Neural cell (in vitro differentiated cells): ENCODE measurements at regions not wholly inside any gene's neighbourhood (a gene's known extent, or its start where the extent isn't known, plus 50 kb on each side); places are given as distances from the start of the nearest gene placed in this dataset.

ENCODE experiments used
- H2AFZ ChIP-seq: fragments of 200-600, 300-800 bp; sonication (generic), shearing (Covaris generic); 2 replicates; pipeline ENCODE4 v1.6.0; 2014; ENCODE audit warnings: low read depth, mild to moderate bottlenecking, antibody characterized with exemption, low read length, moderate library complexity
- H3F3A ChIP-seq: fragments of 200-600 bp; shearing (Covaris generic); 2 replicates; pipeline ENCODE4 v1.6.1; 2016; ENCODE audit warnings: mild to moderate bottlenecking, moderate library complexity, mixed read lengths, antibody characterized with exemption, low read length; ENCODE audit not compliant: insufficient read depth, poor library complexity, severe bottlenecking
- H3K27ac ChIP-seq: fragments of 200-600, 300-800 bp; sonication (generic), shearing (Covaris generic); 2 replicates; pipeline ENCODE4 v1.5.1; 2014; ENCODE audit warnings: mild to moderate bottlenecking, low read length, moderate library complexity
- H3K27me3 ChIP-seq: fragments of 300-800, 200-600 bp; sonication (generic), shearing (Covaris generic); 2 replicates; pipeline ENCODE4 v1.6.0; 2014; ENCODE audit warnings: mild to moderate bottlenecking, low read depth, low read length, moderate library complexity; ENCODE audit not compliant: insufficient read depth
- H3K36me3 ChIP-seq: fragments of 300-800, 200-600 bp; sonication (generic), shearing (Covaris generic); 2 replicates; pipeline ENCODE4 v1.5.1; 2014; ENCODE audit warnings: mild to moderate bottlenecking, antibody characterized with exemption, low read length, moderate library complexity; ENCODE audit not compliant: insufficient read depth
- H3K4me2 ChIP-seq: fragments of 300-800, 200-600 bp; sonication (generic), shearing (Covaris generic); 2 replicates; pipeline ENCODE4 v1.6.0; 2014; ENCODE audit warnings: mild to moderate bottlenecking, low read length
- H3K4me3 ChIP-seq: fragments of 300-800, 200-600 bp; sonication (generic), shearing (Covaris generic); 2 replicates; pipeline ENCODE4 v1.5.1; 2014; ENCODE audit warnings: mild to moderate bottlenecking, low read length, moderate library complexity
- H3K79me2 ChIP-seq: fragments of 200-600 bp; shearing (Covaris generic); replicated peaks from 2 replicates; pipeline ENCODE4 v1.6.0; 2014; ENCODE audit warnings: mild to moderate bottlenecking, low read length, moderate library complexity; ENCODE audit not compliant: insufficient read depth
- H3K9ac ChIP-seq: fragments of 300-800, 200-600 bp; sonication (generic), shearing (Covaris generic); 2 replicates; pipeline ENCODE4 v1.6.1; 2016; ENCODE audit warnings: mild to moderate bottlenecking, low read length, mixed read lengths
- H3K9me2 ChIP-seq: fragments of 200-600 bp; shearing (Covaris generic); 2 replicates; pipeline ENCODE4 v1.6.1; 2016; ENCODE audit warnings: mild to moderate bottlenecking, low read length, mixed read lengths; ENCODE audit not compliant: insufficient read depth
- H3K9me3 ChIP-seq: fragments of 200-600, 300-800 bp; sonication (generic), shearing (Covaris generic); 2 replicates; pipeline ENCODE4 v1.6.1; 2016; ENCODE audit warnings: mild to moderate bottlenecking, mixed run types, low read length, moderate library complexity, mixed read lengths
- H4K20me1 ChIP-seq: fragments of 200-600 bp; shearing (Covaris generic); 2 replicates; pipeline ENCODE4 v1.6.1; 2016; ENCODE audit warnings: mild to moderate bottlenecking, mixed run types; ENCODE audit not compliant: insufficient read depth
- CTCF ChIP-seq: fragments of 450-650 bp; IDR thresholded peaks from 2 replicates; pipeline ENCODE4 v1.5.1; 2014; ENCODE audit warnings: antibody characterized with exemption, mild to moderate bottlenecking, moderate library complexity; ENCODE audit not compliant: poor library complexity, severe bottlenecking
- EP300 ChIP-seq: fragments of 450-650 bp; conservative IDR thresholded peaks from 2 replicates; pipeline ENCODE4 v1.6.1; 2014; ENCODE audit warnings: antibody characterized with exemption, mild to moderate bottlenecking, moderate library complexity; ENCODE audit not compliant: poor library complexity, severe bottlenecking
- EZH2 ChIP-seq: fragments of 200-600, 300-800 bp; shearing (Covaris generic), sonication (generic); IDR thresholded peaks from 2 replicates; pipeline ENCODE4 v1.6.1; 2014; ENCODE audit warnings: antibody characterized with exemption, low read length, borderline replicate concordance, mild to moderate bottlenecking; ENCODE audit not compliant: insufficient read depth, poor library complexity, severe bottlenecking
- MXI1 ChIP-seq: fragments of 450-650 bp; conservative IDR thresholded peaks from 2 replicates; pipeline ENCODE4 v1.6.1; 2014; ENCODE audit warnings: antibody characterized with exemption, mild to moderate bottlenecking; ENCODE audit not compliant: poor library complexity, severe bottlenecking
- POLR2AphosphoS5 ChIP-seq: IDR thresholded peaks from 2 replicates; pipeline ENCODE4 v1.6.1; 2012
- REST ChIP-seq: IDR thresholded peaks from 2 replicates; pipeline ENCODE4 v1.6.1; 2012; ENCODE audit warnings: borderline replicate concordance
- SMC3 ChIP-seq: fragments of 450-650 bp; conservative IDR thresholded peaks from 2 replicates; pipeline ENCODE4 v1.6.1; 2014; ENCODE audit warnings: antibody characterized with exemption, mild to moderate bottlenecking, moderate library complexity; ENCODE audit not compliant: poor library complexity
- TAF1 ChIP-seq: IDR thresholded peaks from 2 replicates; pipeline ENCODE4 v1.6.1; 2012; ENCODE audit warnings: low read depth

GRCh38 chr5:39650008-39650762 is 225.4 kb upstream of the DAB2 start:
- Histone ChIP-seq H2AFZ (no peak overlapping the region), H3K27me3 (no peaks in the 10 kb centered on the region), H3K27ac (no peak overlapping the region), H3K9ac (no peak overlapping the region), H3K79me2 (no peaks in the 10 kb centered on the region), H3K4me3 (no peak overlapping the region), H3F3A (no peaks in the 10 kb centered on the region), H3K4me2 (no peak overlapping the region), H3K9me2 (no peaks in the 10 kb centered on the region), H4K20me1 (no peaks in the 10 kb centered on the region), H3K9me3 (no peaks in the 10 kb centered on the region), H3K36me3 (no peaks in the 10 kb centered on the region)
- TF ChIP-seq SMC3 (no peak), TAF1 (no peak), MXI1 (no peak), CTCF (no peak)

GRCh38 chr5:39648848-39649227 is 224.1 kb upstream of the DAB2 start:
- Histone ChIP-seq H3K27ac (no peak overlapping the region), H2AFZ (no peak overlapping the region), H3K4me3 (no peak overlapping the region), H3K36me3 (no peaks in the 10 kb centered on the region), H4K20me1 (no peaks in the 10 kb centered on the region), H3K27me3 (no peaks in the 10 kb centered on the region), H3F3A (no peaks in the 10 kb centered on the region), H3K79me2 (no peaks in the 10 kb centered on the region), H3K9ac (no peak overlapping the region), H3K9me3 (no peaks in the 10 kb centered on the region), H3K4me2 (no peak overlapping the region), H3K9me2 (no peaks in the 10 kb centered on the region)
- no peak for TF ChIP-seq EP300
- no peak for TF ChIP-seq REST
- no peak for TF ChIP-seq POLR2AphosphoS5
- no peak for TF ChIP-seq CTCF
- no peak for TF ChIP-seq MXI1
- no peak for TF ChIP-seq SMC3
- TF ChIP-seq TAF1: no peak
- TF ChIP-seq EZH2: no peak
